ENCODE measurements at regions not wholly inside any gene's neighbourhood (a gene's known extent, or its start where the extent isn't known, plus 50 kb on each side); places are given as distances from the start of the nearest gene placed in this dataset.
"Not testable (repeated sequence)": the region's sequence is repeated elsewhere in the genome, so short reads cannot be mapped to it uniquely, and the experiment has no call there.

DNA sequence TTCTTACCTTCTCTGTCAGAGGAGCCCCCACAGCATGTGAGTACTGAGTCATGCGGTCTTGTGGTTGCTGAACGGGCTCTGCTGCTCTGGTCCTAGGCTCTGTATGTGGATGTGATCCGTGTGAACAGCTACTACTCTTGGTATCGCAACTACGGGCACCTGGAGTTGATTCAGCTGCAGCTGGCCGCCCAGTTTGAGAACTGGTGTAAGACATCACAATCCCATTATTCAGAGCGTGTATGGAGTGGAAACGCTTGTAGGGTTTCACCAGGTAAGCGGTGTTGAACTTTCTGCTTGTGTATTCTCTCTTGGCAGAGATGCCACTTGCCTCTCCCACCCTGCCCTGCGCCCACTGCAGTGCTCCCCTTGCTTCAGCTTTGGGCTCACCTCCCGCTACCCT is 1356.2 kb downstream of the CDH12 start:
- not testable (repeated sequence) for H3K4me3 ChIP-seq (ENCODE audit: control insufficient read depth, low read depth, low read length); DNase-seq (ENCODE audit: low read depth)

GRCh38 chr5:21496056-21496455 is 1357.1 kb downstream of the CDH12 start:
- DNase-seq (ENCODE audit: low read depth), result not testable (repeated sequence)

DNA sequence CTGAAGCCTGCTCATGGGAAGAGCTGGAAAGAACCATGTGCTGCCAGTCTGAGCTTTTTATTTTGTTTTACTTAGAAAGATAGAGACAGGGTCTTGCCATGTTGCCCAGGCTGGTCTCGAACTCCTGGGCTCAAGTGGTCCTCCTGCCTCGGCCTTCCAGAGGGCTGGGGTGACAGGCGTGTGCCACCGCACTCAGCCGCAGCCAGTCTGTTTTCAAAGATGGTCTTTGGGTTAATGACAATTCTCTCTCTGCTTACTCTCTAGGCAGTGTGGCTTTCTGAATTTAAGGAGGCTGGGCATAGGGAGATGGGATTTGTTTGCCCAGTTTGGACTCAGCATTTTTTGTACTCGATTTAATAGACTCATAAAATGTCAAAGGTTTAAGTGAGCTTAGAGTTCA is 1357.9 kb downstream of the CDH12 start:
- H3K4me3 ChIP-seq (ENCODE audit: control insufficient read depth, low read depth, low read length); DNase-seq (ENCODE audit: low read depth): not testable (repeated sequence)

More at GRCh38 chr5:21496056-21496455, 1357.1 kb downstream of the CDH12 start:
- H3K4me3 ChIP-seq (ENCODE audit: control insufficient read depth, low read depth, low read length), result not testable (repeated sequence)

- not testable (repeated sequence) for DNase-seq (ENCODE audit: low read depth)
These were observed 1359.1 kb downstream of the CDH12 start for GRCh38 chr5:21494033-21494432.

DNA sequence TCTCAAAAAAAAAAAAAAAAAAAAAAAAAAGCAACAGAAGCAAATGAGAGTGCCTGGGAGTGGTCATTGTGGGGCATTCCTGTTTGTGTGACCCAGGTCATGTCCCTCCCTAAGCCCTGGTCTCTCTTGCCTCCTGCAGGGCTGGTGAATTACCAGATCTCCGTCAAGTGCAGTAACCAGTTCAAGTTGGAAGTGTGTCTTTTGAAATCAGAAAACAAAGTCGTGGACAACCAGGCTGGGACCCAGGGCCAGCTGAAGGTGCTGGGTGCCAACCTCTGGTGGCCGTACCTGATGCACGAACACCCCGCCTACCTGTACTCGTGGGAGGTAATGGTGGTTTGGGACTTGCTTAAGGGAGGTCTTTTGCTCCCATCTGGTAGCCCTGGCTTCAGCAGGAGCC is 1362.0 kb downstream of the CDH12 start:
- H3K4me3 ChIP-seq (ENCODE audit: control insufficient read depth, low read depth, low read length); DNase-seq (ENCODE audit: low read depth): not testable (repeated sequence)

More at GRCh38 chr5:21494033-21494432, 1359.1 kb downstream of the CDH12 start:
- H3K4me3 ChIP-seq (ENCODE audit: control insufficient read depth, low read depth, low read length), result not testable (repeated sequence)

- DNase-seq (ENCODE audit: low read depth); H3K4me3 ChIP-seq (ENCODE audit: control insufficient read depth, low read depth, low read length): not testable (repeated sequence)
These were observed 1364.3 kb downstream of the CDH12 start for GRCh38 chr5:21488828-21489227.

DNA sequence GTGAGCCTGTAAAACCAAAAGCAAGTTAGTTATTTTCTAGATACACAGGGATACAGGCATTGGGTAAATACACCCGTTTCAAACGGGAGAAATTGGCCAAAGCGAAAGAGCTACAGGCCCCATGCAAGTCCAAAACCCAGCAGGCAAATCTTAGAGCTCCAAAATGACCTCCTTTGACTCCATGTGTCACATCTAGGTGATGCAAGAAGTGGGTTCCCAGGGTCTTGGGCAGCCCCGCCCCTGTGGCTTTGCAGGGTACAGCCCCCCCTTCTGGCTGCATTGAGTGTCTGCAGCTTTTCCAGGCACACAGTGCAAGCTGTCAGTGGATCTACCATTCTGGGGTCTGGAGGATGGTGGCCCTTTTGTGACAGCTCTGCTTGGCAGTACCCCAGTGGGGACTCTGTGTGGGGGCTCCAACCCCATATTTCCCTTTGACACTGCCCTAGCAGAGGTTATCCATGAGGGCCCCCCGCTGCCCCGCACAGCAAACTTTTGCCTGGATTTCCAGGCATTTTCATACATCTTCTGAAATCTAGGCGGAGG is 1367.6 kb downstream of the CDH12 start:
- H3K4me3 ChIP-seq (ENCODE audit: control insufficient read depth, low read depth, low read length); DNase-seq (ENCODE audit: low read depth): not testable (repeated sequence)
- TF ChIP-seq, protein P1, sequence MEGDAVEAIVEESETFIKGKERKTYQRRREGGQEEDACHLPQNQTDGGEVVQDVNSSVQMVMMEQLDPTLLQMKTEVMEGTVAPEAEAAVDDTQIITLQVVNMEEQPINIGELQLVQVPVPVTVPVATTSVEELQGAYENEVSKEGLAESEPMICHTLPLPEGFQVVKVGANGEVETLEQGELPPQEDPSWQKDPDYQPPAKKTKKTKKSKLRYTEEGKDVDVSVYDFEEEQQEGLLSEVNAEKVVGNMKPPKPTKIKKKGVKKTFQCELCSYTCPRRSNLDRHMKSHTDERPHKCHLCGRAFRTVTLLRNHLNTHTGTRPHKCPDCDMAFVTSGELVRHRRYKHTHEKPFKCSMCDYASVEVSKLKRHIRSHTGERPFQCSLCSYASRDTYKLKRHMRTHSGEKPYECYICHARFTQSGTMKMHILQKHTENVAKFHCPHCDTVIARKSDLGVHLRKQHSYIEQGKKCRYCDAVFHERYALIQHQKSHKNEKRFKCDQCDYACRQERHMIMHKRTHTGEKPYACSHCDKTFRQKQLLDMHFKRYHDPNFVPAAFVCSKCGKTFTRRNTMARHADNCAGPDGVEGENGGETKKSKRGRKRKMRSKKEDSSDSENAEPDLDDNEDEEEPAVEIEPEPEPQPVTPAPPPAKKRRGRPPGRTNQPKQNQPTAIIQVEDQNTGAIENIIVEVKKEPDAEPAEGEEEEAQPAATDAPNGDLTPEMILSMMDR (IDR thresholded peaks at IDR 0.05; ENCODE audit: control insufficient read depth, insufficient read depth, low read depth, low read length, missing control alignments), result peak; percentile 39

GRCh38 chr5:21484498-21484889 is 1368.7 kb downstream of the CDH12 start:
- not testable (repeated sequence) for H3K4me3 ChIP-seq (ENCODE audit: control insufficient read depth, low read depth, low read length); DNase-seq (ENCODE audit: low read depth)

DNA sequence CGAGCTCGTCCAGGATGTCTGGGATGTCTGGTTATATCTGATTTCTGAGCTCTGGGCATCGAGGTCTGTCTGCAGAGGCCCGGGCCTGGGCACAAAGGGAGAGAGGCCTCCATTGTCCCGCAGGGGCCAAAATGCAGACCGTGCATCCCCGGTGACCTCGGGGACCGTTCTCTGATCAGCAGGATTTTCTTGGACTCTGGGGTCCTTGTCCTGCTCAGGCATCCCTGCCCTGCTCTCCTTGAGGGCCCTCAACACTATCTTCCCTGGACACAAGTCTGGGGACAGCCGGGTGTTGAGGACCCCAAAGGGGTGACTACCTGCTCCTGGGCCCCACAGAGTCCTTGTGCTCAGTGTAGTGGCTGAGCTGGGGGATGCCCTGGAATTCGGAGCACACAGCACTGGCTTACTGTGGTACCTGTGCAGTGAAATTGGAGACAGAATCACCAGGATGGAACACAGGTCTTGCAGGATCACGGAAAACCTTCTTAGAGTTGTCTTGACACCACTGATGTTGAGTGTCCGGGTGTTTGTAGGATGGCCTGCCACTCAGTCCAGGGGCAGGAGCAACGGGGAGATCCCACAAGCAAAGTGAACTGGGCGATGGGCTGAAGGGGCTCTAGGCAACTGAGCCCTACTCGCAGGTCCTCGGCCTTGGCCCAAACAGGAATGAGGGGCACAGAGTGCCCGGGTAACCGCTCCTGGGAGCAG is 1369.2 kb downstream of the CDH12 start:
- H3K4me3 ChIP-seq (ENCODE audit: control insufficient read depth, low read depth, low read length); DNase-seq (ENCODE audit: low read depth): not testable (repeated sequence)

- DNase-seq (ENCODE audit: low read depth); H3K4me3 ChIP-seq (ENCODE audit: control insufficient read depth, low read depth, low read length): not testable (repeated sequence)
These were observed 1370.0 kb downstream of the CDH12 start for GRCh38 chr5:21482983-21483650.

GRCh38 chr5:21482522-21482921 is 1370.6 kb downstream of the CDH12 start:
- DNase-seq (ENCODE audit: low read depth); H3K4me3 ChIP-seq (ENCODE audit: control insufficient read depth, low read depth, low read length): not testable (repeated sequence)

GRCh38 chr5:21481320-21482270 is 1371.5 kb downstream of the CDH12 start:
- H3K4me3 ChIP-seq (ENCODE audit: control insufficient read depth, low read depth, low read length); DNase-seq (ENCODE audit: low read depth): not testable (repeated sequence)

- not testable (repeated sequence) for H3K4me3 ChIP-seq (ENCODE audit: control insufficient read depth, low read depth, low read length); DNase-seq (ENCODE audit: low read depth)
These were observed 1373.1 kb downstream of the CDH12 start for GRCh38 chr5:21480054-21480453.

DNA sequence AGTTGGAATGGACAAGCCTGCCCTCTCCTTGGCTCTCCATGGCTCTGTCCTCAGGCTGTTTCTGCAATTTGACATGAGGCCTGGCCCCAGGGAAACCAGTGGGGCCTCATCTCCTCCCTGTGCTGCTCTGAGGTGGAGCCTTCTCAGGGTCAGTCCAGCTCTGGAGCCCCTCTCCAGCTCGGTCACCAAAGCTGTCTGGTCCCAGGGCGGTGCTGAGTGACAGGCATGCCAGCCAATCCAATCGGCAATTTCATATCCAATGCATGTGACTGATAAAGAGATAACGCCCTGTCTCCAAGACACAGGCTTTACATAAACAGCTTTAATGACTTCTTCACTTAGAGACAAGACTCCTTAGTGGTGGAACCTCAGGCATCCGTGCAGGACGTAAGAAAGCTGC is 1379.2 kb downstream of the CDH12 start:
- DNase-seq (ENCODE audit: low read depth); H3K4me3 ChIP-seq (ENCODE audit: control insufficient read depth, low read depth, low read length): not testable (repeated sequence)

- not testable (repeated sequence) for H3K4me3 ChIP-seq (ENCODE audit: control insufficient read depth, low read depth, low read length); DNase-seq (ENCODE audit: low read depth)
These were observed 1379.7 kb downstream of the CDH12 start for GRCh38 chr5:21473436-21473835.

GRCh38 chr5:21471691-21472090 is 1381.5 kb downstream of the CDH12 start:
- DNase-seq (ENCODE audit: low read depth); H3K4me3 ChIP-seq (ENCODE audit: control insufficient read depth, low read depth, low read length): not testable (repeated sequence)
